Sigmoid colon (tissue), 6 donors: ENCODE measurements at regions not wholly inside any gene's neighbourhood (a gene's known extent, or its start where the extent isn't known, plus 50 kb on each side); places are given as distances from the start of the nearest gene placed in this dataset.
"Not testable (repeated sequence)": the region's sequence is repeated elsewhere in the genome, so short reads cannot be mapped to it uniquely, and the experiment has no call there.

Experiments used
- DNase-seq: peaks from one replicate; pipeline ENCODE4 v3.0.0-alpha.2; 2019
- H3K27ac ChIP-seq, 4 donors: fragments of 200-600 bp; sonication (generic); one replicate each; pipeline ENCODE4 v1.5.1; 2016 to 2019; ENCODE audit warnings: mild to moderate bottlenecking in 1 of 4
- H3K27me3 ChIP-seq, 3 donors: fragments of 200-600 bp; sonication (generic); one replicate each; pipeline ENCODE4 v1.5.1; 2019; ENCODE audit warnings: mild to moderate bottlenecking in 1 of 3
- H3K36me3 ChIP-seq, 4 donors: fragments of 200-600 bp; sonication (generic); one replicate each; pipeline ENCODE4 v1.5.1; 2016 to 2019
- H3K4me1 ChIP-seq, 4 donors: fragments of 200-600 bp; sonication (generic); one replicate each; pipeline ENCODE4 v1.5.1; 2017 to 2019
- H3K4me3 ChIP-seq, 4 donors: fragments of 200-600 bp; sonication (generic); one replicate each; pipeline ENCODE4 v1.5.1; 2017 to 2019; ENCODE audit warnings: mild to moderate bottlenecking in 2 of 4, moderate library complexity in 1 of 4
- H3K9me3 ChIP-seq, 4 donors: fragments of 200-600 bp in 3 of 4; sonication (generic) in 3 of 4; one replicate each; pipeline versions ENCODE4 v1.5.1 to v1.6.1; 2013 to 2019
- EP300 ChIP-seq, 4 donors: sonication (generic); formaldehyde crosslinking; IDR thresholded peaks; one replicate each; pipeline ENCODE4 v1.6.1; 2017; ENCODE audit warnings: antibody characterized with exemption in 4 of 4
- POLR2A ChIP-seq, 2 donors: fragments of 450-650 bp; IDR thresholded peaks; one replicate each; pipeline ENCODE4 v1.6.1; 2016; ENCODE audit warnings: antibody characterized with exemption in 2 of 2, mild to moderate bottlenecking in 2 of 2, moderate library complexity in 2 of 2
- POLR2AphosphoS5 ChIP-seq, 4 donors: sonication (generic); formaldehyde crosslinking; IDR thresholded peaks; one replicate each; pipeline ENCODE4 v1.6.1; 2017; ENCODE audit warnings: antibody characterized with exemption in 4 of 4
- WGBS, 2 donors: extraction: QIAGEN DNeasy Blood & Tissue Kit; methylation state at CpG; one replicate each; pipeline ENCODE4 v1.1.7; 2013; 5-methylcytosine and 5-hydroxymethylcytosine counted together
- intact Hi-C: fragments of 100-400 bp; cut with DNase I; formaldehyde crosslinking; loops from one replicate; pipeline ENCODE4 v1.15.1; 2023
- TF ChIP-seq, protein P1 (sequence below), 4 experiments: fragments of 450-650 bp in 3 of 4; fragments of 200-600 bp in 1 of 4; IDR thresholded peaks; one replicate each; pipeline ENCODE4 v1.5.1; 2016 to 2019; ENCODE audit warnings: antibody characterized with exemption in 4 of 4, mild to moderate bottlenecking in 3 of 4, moderate library complexity in 2 of 4
- donor health status: healthy with polysubstance abuse.
- donor health status: healthy.

GRCh38 chr15:31439328-31439727 is 112.7 kb downstream of the KLF13 start:
- Histone ChIP-seq H3K27ac (no peak overlapping the region), H3K36me3 (no peaks in the 10 kb centered on the region), H3K4me3 (no peak overlapping the region), H3K27me3 (no peaks in the 10 kb centered on the region), H3K4me1 (peaks cover 0 to 31% (median 21%) of the 10 kb centered on the region in 4 donors), H3K9me3 (no peaks in the 10 kb centered on the region)
- 60 to 80% methylated on average over 10 of the region's 10 CpGs for whole genome bisulfite sequencing, 2 donors
- TF ChIP-seq POLR2AphosphoS5 (IDR thresholded peaks at IDR 0.05) (no peak), EP300 (IDR thresholded peaks at IDR 0.05) (no peak)
- TF ChIP-seq, protein P1, sequence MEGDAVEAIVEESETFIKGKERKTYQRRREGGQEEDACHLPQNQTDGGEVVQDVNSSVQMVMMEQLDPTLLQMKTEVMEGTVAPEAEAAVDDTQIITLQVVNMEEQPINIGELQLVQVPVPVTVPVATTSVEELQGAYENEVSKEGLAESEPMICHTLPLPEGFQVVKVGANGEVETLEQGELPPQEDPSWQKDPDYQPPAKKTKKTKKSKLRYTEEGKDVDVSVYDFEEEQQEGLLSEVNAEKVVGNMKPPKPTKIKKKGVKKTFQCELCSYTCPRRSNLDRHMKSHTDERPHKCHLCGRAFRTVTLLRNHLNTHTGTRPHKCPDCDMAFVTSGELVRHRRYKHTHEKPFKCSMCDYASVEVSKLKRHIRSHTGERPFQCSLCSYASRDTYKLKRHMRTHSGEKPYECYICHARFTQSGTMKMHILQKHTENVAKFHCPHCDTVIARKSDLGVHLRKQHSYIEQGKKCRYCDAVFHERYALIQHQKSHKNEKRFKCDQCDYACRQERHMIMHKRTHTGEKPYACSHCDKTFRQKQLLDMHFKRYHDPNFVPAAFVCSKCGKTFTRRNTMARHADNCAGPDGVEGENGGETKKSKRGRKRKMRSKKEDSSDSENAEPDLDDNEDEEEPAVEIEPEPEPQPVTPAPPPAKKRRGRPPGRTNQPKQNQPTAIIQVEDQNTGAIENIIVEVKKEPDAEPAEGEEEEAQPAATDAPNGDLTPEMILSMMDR (IDR thresholded peaks at IDR 0.05): peak in 1 of 4 experiments; percentile 27
- no peak for DNase-seq
- intact Hi-C loops: loop anchor here (5.0 kb wide), 1 partner anchor 72 kb away; no protein-coding TSS in a partner anchor

- Histone ChIP-seq H3K4me3 (peak overlapping the region in 3 of 4 donors; percentile 58 to 72 (median 71)), H3K4me1 (peaks cover 0 to 28% (median 14%) of the 10 kb centered on the region in 4 donors), H3K27ac (peak overlapping the region in 3 of 4 donors; percentile 67 to 78 (median 74))
- H3K27me3 ChIP-seq, H3K36me3 ChIP-seq, H3K9me3 ChIP-seq, DNase-seq: not testable (repeated sequence)
- WGBS, 2 donors: 96 to 97% methylated on average over 20 of the region's 20 CpGs
- intact Hi-C loops: loop anchor here (2.0 kb wide), 1 partner anchor 225 kb away; no protein-coding TSS in a partner anchor
These were observed 113.6 kb downstream of the KLF13 start for GRCh38 chr15:31440216-31440615.

DNA sequence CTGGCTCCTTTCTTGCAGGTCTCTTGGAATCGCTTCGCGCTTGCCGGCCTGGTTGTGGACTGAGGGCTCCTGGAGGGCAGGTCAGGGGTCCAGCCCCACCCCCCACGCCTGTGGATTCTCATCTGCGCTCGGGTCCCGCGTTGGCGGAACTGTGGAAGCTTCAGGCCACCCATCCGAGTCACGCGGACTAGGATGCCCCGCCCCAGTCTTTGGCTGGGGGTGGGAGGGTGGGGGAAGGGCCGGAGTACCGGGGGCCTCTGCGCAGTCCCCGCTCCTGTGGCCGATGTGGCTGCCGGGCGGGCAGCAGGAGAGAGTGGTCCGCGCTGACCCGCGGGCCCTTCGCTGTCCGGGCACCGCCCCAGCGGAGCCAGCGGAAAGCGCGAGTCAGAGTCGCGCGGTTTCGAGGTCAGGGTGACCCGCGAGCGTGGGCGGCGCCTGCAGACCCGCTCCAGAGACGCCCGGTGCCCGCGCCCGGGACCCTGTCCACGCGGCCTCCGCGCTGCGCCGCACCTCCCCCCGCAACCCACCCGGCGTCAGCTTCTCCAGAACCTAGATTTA is 114.2 kb downstream of the KLF13 start:
- H3K4me3 ChIP-seq: peak overlapping the region; percentile 47 to 72 (median 64)
- WGBS, 2 donors: 4% methylated on average over 56 of the region's 56 CpGs
- H3K36me3 ChIP-seq: no peaks in the 10 kb centered on the region
- H3K27me3 ChIP-seq: no peaks in the 10 kb centered on the region
- H3K4me1 ChIP-seq: peaks cover 0 to 22% (median 8%) of the 10 kb centered on the region in 4 donors
- TF ChIP-seq POLR2AphosphoS5 (IDR thresholded peaks at IDR 0.05) (peak in 3 of 4 donors; percentile 46 to 58 (median 49)), POLR2A (IDR thresholded peaks at IDR 0.05) (no peak)
- DNase-seq: peak; percentile 82
- H3K27ac ChIP-seq: peak overlapping the region; percentile 67 to 78 (median 71)
- intact Hi-C loops: loop anchor here (2.0 kb wide), 1 partner anchor 226 kb away; no protein-coding TSS in a partner anchor
- H3K9me3 ChIP-seq: no peaks in the 10 kb centered on the region

DNA sequence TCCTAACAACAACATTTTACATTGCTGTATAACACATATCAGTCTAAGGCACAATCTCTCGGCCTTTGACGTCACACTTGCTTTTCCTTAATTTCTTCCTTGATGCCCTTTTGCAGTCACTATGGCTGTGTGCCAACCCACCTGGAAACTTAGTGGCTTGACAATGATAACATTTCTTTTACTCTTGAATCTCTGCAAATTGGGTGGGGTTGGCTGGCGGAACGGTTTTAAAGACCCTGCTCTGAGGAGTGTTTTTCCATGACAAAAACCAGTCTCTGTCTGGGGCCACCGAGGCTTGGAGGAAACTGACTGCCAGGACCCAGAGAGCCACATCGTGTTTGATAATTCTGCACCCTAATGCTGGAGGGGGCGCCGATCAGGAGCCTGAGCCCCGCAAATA is 115.6 kb downstream of the KLF13 start:
- H3K4me1 ChIP-seq: peaks cover 0 to 19% (median 8%) of the 10 kb centered on the region in 4 donors
- no peaks in the 10 kb centered on the region for H3K36me3 ChIP-seq
- no peak for DNase-seq
- H3K27ac ChIP-seq: peak overlapping the region in 2 of 4 donors; percentile 74 to 78
- H3K27me3 ChIP-seq: no peaks in the 10 kb centered on the region
- TF ChIP-seq POLR2A (IDR thresholded peaks at IDR 0.05): no peak
- TF ChIP-seq, protein P1 (IDR thresholded peaks at IDR 0.05): no peak
- no peak for TF ChIP-seq EP300 (IDR thresholded peaks at IDR 0.05)
- no peak for TF ChIP-seq POLR2AphosphoS5 (IDR thresholded peaks at IDR 0.05)
- H3K4me3 ChIP-seq: no peak overlapping the region
- intact Hi-C loops: no loop called here
- 61 to 83% methylated on average over 9 of the region's 9 CpGs for WGBS, 2 donors
- no peaks in the 10 kb centered on the region for H3K9me3 ChIP-seq

- Histone ChIP-seq H3K27ac (peak overlapping the region in 2 of 4 donors; percentile 74 to 78), H3K36me3 (no peaks in the 10 kb centered on the region), H3K4me3 (no peak overlapping the region), H3K9me3 (no peaks in the 10 kb centered on the region), H3K27me3 (no peaks in the 10 kb centered on the region), H3K4me1 (peaks cover 0 to 19% (median 8%) of the 10 kb centered on the region in 4 donors)
- no peak for TF ChIP-seq EP300 (IDR thresholded peaks at IDR 0.05)
- peak in 1 of 4 donors; percentile 23 for TF ChIP-seq POLR2AphosphoS5 (IDR thresholded peaks at IDR 0.05)
- WGBS, 2 donors: 74 to 80% methylated on average over 4 of the region's 4 CpGs
- DNase-seq: no peak
- intact Hi-C loops: no loop called here
These were observed 116.1 kb downstream of the KLF13 start for GRCh38 chr15:31442699-31443111.

- Histone ChIP-seq H3K9me3 (no peaks in the 10 kb centered on the region), H3K36me3 (no peaks in the 10 kb centered on the region), H3K27ac (no peak overlapping the region), H3K27me3 (no peaks in the 10 kb centered on the region), H3K4me3 (no peak overlapping the region), H3K4me1 (peaks cover 0 to 19% (median 8%) of the 10 kb centered on the region in 4 donors)
- 86 to 93% methylated on average over 3 of the region's 3 CpGs for WGBS, 2 donors
- intact Hi-C loops: no loop called here
- no peak for DNase-seq
- TF ChIP-seq POLR2A (IDR thresholded peaks at IDR 0.05) (no peak), POLR2AphosphoS5 (IDR thresholded peaks at IDR 0.05) (no peak), EP300 (IDR thresholded peaks at IDR 0.05) (no peak)
- TF ChIP-seq, protein P1 (IDR thresholded peaks at IDR 0.05): no peak
These were observed 118.2 kb downstream of the KLF13 start for GRCh38 chr15:31444844-31445243.
